ENCODE measurements at regions not wholly inside any gene's neighbourhood (a gene's known extent, or its start where the extent isn't known, plus 50 kb on each side); places are given as distances from the start of the nearest gene placed in this dataset.

DNA sequence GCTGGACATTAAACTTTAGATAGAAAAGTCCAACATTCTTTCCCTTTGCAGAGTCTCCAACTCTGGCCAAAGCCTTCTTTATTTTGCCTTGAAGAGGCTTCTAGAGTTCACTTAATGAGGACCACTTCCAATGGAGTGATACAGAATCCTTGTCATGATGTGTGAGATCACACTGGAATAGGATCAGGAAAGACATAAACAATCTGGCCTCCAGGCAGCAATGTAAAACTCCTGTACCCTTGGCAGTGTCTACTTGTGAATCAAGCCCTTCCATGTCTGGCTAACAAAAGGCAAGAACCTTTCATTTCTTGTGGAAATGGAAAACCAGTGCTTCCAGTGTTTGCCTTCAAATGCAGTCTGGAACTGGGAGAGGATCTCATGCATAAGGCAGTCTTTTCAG lies 56.5 kb upstream of the FIBIN start:
- ChIA-PET SMC1A (ENCODE audit: uncharacterized antibody, unreplicated experiment) (no interaction called here), RAD21 (ENCODE audit: unreplicated experiment) (no interaction called here), CTCF (no interaction called here), POLR2A (no interaction called here)
- no peak for FAIRE-seq
- no peaks in the 10 kb centered on the region for H3K9me3 ChIP-seq (replicated peaks; ENCODE audit: control insufficient read depth, insufficient read depth, low read length)
- H4K20me1 ChIP-seq (ENCODE audit: control insufficient read depth, insufficient read depth) = no peaks in the 10 kb centered on the region
- no peak overlapping the region for H3K9ac ChIP-seq (ENCODE audit: control insufficient read depth, insufficient read depth, low read length)
- ATAC-seq = no peak
- TF ChIP-seq, protein P1, sequence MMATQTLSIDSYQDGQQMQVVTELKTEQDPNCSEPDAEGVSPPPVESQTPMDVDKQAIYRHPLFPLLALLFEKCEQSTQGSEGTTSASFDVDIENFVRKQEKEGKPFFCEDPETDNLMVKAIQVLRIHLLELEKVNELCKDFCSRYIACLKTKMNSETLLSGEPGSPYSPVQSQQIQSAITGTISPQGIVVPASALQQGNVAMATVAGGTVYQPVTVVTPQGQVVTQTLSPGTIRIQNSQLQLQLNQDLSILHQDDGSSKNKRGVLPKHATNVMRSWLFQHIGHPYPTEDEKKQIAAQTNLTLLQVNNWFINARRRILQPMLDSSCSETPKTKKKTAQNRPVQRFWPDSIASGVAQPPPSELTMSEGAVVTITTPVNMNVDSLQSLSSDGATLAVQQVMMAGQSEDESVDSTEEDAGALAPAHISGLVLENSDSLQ (IDR thresholded peaks at IDR 0.05) = no peak
- TF ChIP-seq TARDBP (IDR thresholded peaks at IDR 0.05; ENCODE audit: borderline replicate concordance) (no peak), NR2C1 (IDR thresholded peaks at IDR 0.05) (no peak), EZH2 (IDR thresholded peaks at IDR 0.05; ENCODE audit: borderline replicate concordance, control insufficient read depth, low read depth, low read length) (no peak), FOXM1 (IDR thresholded peaks at IDR 0.05; ENCODE audit: low read depth, low read length) (no peak), STAT3 (IDR thresholded peaks at IDR 0.05; ENCODE audit: low read depth, low read length) (no peak), WRNIP1 (IDR thresholded peaks at IDR 0.05; ENCODE audit: borderline replicate concordance, low read depth, low read length) (no peak), NFXL1 (IDR thresholded peaks at IDR 0.05; ENCODE audit: borderline replicate concordance) (no peak), ZNF207 (IDR thresholded peaks at IDR 0.05; ENCODE audit: borderline replicate concordance) (no peak), NFYA (IDR thresholded peaks at IDR 0.05; ENCODE audit: borderline replicate concordance, low read depth, low read length) (no peak), ZNF622 (IDR thresholded peaks at IDR 0.05) (no peak), RUNX3 (IDR thresholded peaks at IDR 0.05; ENCODE audit: low read length) (no peak)
- TF ChIP-seq, protein P2, sequence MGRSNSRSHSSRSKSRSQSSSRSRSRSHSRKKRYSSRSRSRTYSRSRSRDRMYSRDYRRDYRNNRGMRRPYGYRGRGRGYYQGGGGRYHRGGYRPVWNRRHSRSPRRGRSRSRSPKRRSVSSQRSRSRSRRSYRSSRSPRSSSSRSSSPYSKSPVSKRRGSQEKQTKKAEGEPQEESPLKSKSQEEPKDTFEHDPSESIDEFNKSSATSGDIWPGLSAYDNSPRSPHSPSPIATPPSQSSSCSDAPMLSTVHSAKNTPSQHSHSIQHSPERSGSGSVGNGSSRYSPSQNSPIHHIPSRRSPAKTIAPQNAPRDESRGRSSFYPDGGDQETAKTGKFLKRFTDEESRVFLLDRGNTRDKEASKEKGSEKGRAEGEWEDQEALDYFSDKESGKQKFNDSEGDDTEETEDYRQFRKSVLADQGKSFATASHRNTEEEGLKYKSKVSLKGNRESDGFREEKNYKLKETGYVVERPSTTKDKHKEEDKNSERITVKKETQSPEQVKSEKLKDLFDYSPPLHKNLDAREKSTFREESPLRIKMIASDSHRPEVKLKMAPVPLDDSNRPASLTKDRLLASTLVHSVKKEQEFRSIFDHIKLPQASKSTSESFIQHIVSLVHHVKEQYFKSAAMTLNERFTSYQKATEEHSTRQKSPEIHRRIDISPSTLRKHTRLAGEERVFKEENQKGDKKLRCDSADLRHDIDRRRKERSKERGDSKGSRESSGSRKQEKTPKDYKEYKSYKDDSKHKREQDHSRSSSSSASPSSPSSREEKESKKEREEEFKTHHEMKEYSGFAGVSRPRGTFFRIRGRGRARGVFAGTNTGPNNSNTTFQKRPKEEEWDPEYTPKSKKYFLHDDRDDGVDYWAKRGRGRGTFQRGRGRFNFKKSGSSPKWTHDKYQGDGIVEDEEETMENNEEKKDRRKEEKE (IDR thresholded peaks at IDR 0.05) = no peak
- TF ChIP-seq, protein P3, sequence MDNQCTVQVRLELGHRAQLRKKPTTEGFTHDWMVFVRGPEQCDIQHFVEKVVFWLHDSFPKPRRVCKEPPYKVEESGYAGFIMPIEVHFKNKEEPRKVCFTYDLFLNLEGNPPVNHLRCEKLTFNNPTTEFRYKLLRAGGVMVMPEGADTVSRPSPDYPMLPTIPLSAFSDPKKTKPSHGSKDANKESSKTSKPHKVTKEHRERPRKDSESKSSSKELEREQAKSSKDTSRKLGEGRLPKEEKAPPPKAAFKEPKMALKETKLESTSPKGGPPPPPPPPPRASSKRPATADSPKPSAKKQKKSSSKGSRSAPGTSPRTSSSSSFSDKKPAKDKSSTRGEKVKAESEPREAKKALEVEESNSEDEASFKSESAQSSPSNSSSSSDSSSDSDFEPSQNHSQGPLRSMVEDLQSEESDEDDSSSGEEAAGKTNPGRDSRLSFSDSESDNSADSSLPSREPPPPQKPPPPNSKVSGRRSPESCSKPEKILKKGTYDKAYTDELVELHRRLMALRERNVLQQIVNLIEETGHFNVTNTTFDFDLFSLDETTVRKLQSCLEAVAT (IDR thresholded peaks at IDR 0.05) = no peak
- TF ChIP-seq, protein P4, sequence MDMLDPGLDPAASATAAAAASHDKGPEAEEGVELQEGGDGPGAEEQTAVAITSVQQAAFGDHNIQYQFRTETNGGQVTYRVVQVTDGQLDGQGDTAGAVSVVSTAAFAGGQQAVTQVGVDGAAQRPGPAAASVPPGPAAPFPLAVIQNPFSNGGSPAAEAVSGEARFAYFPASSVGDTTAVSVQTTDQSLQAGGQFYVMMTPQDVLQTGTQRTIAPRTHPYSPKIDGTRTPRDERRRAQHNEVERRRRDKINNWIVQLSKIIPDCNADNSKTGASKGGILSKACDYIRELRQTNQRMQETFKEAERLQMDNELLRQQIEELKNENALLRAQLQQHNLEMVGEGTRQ (IDR thresholded peaks at IDR 0.05; ENCODE audit: borderline replicate concordance, low read depth, low read length) = no peak
- in situ Hi-C loops (cut with MboI) = no loop called here
- no peaks in the 10 kb centered on the region for H3K4me1 ChIP-seq (ENCODE audit: control insufficient read depth, insufficient read depth, low read length)
- no peaks in the 10 kb centered on the region for H3K27me3 ChIP-seq (replicated peaks in 1 of 2; ENCODE audit: control insufficient read depth in 2 of 2, insufficient read depth in 2 of 2, low read length in 1 of 2)
- no peak overlapping the region for H3K27ac ChIP-seq (ENCODE audit: control insufficient read depth, insufficient read depth)
- no peaks in the 10 kb centered on the region for H3K36me3 ChIP-seq (ENCODE audit: control insufficient read depth in 2 of 2, insufficient read depth in 2 of 2, low read length in 1 of 2)
- no peak overlapping the region for H2AFZ ChIP-seq (ENCODE audit: control insufficient read depth, low read depth, low read length)
- no peak overlapping the region for H3K4me2 ChIP-seq (ENCODE audit: control insufficient read depth, insufficient read depth)
- intact Hi-C loops (cut with micrococcal nuclease; ENCODE audit: unreplicated experiment) = no loop called here
- no peaks in the 10 kb centered on the region for H3K79me2 ChIP-seq (ENCODE audit: control insufficient read depth, insufficient read depth, low read length)
- no TSS peak for BruUV-seq (replicated peaks)
- DNase-seq (ENCODE audit: low read depth, low spot score) = no peak
- H3K4me3 ChIP-seq = no peak overlapping the region

Measured in GM12878 (cell line).